ENCODE measurements at regions not wholly inside any gene's neighbourhood (a gene's known extent, or its start where the extent isn't known, plus 50 kb on each side); places are given as distances from the start of the nearest gene placed in this dataset.
"Not testable (repeated sequence)": the region's sequence is repeated elsewhere in the genome, so short reads cannot be mapped to it uniquely, and the experiment has no call there.

GRCh38 chr18:78482378-78482777 lies 497.2 kb upstream of the SALL3 start:
- H3K4me1 ChIP-seq (ENCODE audit: low read depth), result no peaks in the 10 kb centered on the region
- no peak for ATAC-seq
- no peak overlapping the region for H3K4me3 ChIP-seq
- H3K36me3 ChIP-seq (ENCODE audit: low read depth), result no peaks in the 10 kb centered on the region
- intact Hi-C loops (cut with DNase I, micrococcal nuclease), result no loop called here
- DNase-seq, result no peak
- TF ChIP-seq CTCF (IDR thresholded peaks at IDR 0.05), result no peak
- no peaks in the 10 kb centered on the region for H3K9me3 ChIP-seq

- DNase-seq (no peak), ATAC-seq (no peak)
- Histone ChIP-seq H3K9me3 (peaks cover 7% of the 10 kb centered on the region), H3K4me3 (no peak overlapping the region), H3K36me3 (ENCODE audit: low read depth) (no peaks in the 10 kb centered on the region), H3K4me1 (ENCODE audit: low read depth) (no peaks in the 10 kb centered on the region)
- no peak for TF ChIP-seq CTCF (IDR thresholded peaks at IDR 0.05)
- intact Hi-C loops (cut with DNase I, micrococcal nuclease), result no loop called here
These were observed 492.0 kb upstream of the SALL3 start for GRCh38 chr18:78487649-78488048.

GRCh38 chr18:78492064-78492812 lies 487.4 kb upstream of the SALL3 start:
- Histone ChIP-seq H3K4me3 (no peak overlapping the region), H3K36me3 (ENCODE audit: low read depth) (no peaks in the 10 kb centered on the region), H3K9me3 (peaks cover 20% of the 10 kb centered on the region), H3K4me1 (ENCODE audit: low read depth) (no peaks in the 10 kb centered on the region)
- DNase-seq (no peak), ATAC-seq (no peak)
- intact Hi-C loops (cut with DNase I, micrococcal nuclease), result no loop called here
- TF ChIP-seq CTCF (IDR thresholded peaks at IDR 0.05), result no peak

GRCh38 chr18:78492813-78493371 lies 486.7 kb upstream of the SALL3 start:
- ATAC-seq (no peak), DNase-seq (no peak)
- peaks cover 20% of the 10 kb centered on the region for H3K9me3 ChIP-seq
- no peaks in the 10 kb centered on the region for H3K36me3 ChIP-seq (ENCODE audit: low read depth)
- no peaks in the 10 kb centered on the region for H3K4me1 ChIP-seq (ENCODE audit: low read depth)
- intact Hi-C loops (cut with DNase I, micrococcal nuclease), result no loop called here
- TF ChIP-seq CTCF (IDR thresholded peaks at IDR 0.05), result no peak
- no peak overlapping the region for H3K4me3 ChIP-seq

- H3K9me3 ChIP-seq, result peaks cover 22% of the 10 kb centered on the region
- ATAC-seq; DNase-seq; H3K36me3 ChIP-seq (ENCODE audit: low read depth); H3K4me3 ChIP-seq; H3K4me1 ChIP-seq (ENCODE audit: low read depth); intact Hi-C loops (cut with DNase I, micrococcal nuclease): not testable (repeated sequence)
These were observed 486.1 kb upstream of the SALL3 start for GRCh38 chr18:78493490-78493889.

GRCh38 chr18:78494204-78495085 lies 485.2 kb upstream of the SALL3 start:
- Histone ChIP-seq H3K4me1 (ENCODE audit: low read depth) (no peaks in the 10 kb centered on the region), H3K36me3 (ENCODE audit: low read depth) (no peaks in the 10 kb centered on the region), H3K9me3 (peaks cover 21% of the 10 kb centered on the region), H3K4me3 (no peak overlapping the region)
- no peak for ATAC-seq
- DNase-seq, result no peak
- intact Hi-C loops (cut with DNase I, micrococcal nuclease), result no loop called here
- TF ChIP-seq CTCF (IDR thresholded peaks at IDR 0.05), result no peak
